Fibroblast of mammary gland (primary cell): ENCODE measurements at regions not wholly inside any gene's neighbourhood (a gene's known extent, or its start where the extent isn't known, plus 50 kb on each side); places are given as distances from the start of the nearest gene placed in this dataset.

Source experiments
- DNase-seq: peaks from one replicate; pipeline ENCODE4 v3.0.0-alpha.2; 2010; ENCODE audit warnings: low read depth
- H3K4me3 ChIP-seq: 2 replicates; pipeline ENCODE4 v1.5.1; 2011; ENCODE audit warnings: low read depth, mild to moderate bottlenecking, low read length, moderate library complexity; ENCODE audit not compliant: control insufficient read depth
- CTCF ChIP-seq: conservative IDR thresholded peaks from 2 replicates; pipeline ENCODE4 v1.5.1; 2011; ENCODE audit warnings: low read depth, low read length, inconsistent platforms; ENCODE audit not compliant: control insufficient read depth, insufficient read depth

DNA sequence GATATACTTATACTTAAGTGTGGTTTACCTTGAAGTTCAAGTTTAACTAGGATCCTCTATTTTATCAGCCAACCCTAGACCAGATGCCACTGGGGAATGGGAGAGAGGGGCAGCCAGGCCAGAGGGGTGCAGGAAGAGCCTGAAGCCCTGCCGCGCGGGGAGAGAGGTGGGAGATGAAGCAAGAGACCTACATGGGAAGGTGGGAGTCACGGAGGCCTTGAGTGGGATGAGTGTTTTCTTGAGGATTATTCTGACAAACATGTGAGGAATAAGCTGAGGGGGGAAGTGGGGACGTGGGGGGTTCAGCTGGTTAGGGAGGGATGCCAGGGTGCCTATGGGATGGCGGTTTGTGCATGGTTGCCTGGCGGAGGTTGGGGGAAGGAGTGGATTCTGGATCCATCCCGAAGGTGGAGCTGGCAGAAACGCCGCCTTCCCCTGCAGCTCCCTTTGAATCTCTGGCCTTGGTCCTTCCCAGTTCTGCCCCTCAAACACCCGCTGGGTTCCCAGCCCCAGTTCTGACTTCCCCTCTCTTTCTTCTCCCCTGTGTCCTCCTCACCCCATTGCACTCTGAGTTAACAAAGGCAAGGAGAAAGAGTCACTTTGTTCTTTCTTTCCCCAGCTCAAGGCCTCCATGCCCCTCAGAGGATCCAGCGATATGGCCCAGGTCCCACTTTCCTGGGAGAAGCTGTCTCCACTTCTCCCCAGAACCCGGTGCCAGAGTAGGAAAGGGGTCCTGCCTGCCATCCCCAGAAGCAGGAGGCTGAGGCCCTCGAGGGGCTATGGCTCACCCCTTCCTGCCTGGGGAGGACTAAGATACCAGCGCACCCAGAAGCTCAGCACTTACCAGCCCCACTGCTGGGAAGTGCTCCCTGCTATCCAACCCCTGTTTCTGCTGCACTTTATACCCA is 274.2 kb downstream of the UACA start:
- no peak overlapping the region for H3K4me3 ChIP-seq
- TF ChIP-seq CTCF, result no peak
- no peak for DNase-seq

DNA sequence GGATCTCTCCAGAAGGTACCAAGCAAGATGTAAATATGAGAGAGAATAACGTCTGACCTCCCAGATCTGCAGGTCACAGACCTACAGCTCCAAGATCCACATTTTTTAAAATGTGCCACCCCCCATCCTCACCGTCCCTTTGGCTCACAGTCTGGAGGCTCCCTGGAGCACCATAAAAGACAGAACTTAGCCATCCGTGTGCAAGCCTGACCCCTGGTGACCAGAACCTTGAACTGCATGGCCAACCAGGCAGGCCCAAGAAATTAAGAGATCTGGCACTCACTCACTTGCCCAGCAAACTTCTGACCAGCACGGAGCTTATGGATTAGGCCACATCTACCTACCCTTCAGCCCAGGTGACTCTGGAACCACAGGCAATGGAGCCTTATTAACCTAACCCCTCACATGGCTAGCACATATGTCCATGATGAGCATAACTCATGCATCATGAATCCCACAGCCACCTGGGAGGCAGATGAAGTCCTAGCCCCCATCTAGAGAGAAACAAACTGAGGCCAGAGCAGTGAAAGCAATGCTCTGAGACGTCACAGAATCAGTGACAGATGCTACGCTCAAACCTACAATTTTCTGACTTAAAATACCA is 275.3 kb downstream of the UACA start:
- no peak overlapping the region for H3K4me3 ChIP-seq
- DNase-seq, result peak; percentile 80
- TF ChIP-seq CTCF, result peak; percentile 99

- no peak overlapping the region for H3K4me3 ChIP-seq
- TF ChIP-seq CTCF, result no peak
- no peak for DNase-seq
Observed at GRCh38 chr15:70487387-70487740, 276.0 kb downstream of the UACA start.

DNA sequence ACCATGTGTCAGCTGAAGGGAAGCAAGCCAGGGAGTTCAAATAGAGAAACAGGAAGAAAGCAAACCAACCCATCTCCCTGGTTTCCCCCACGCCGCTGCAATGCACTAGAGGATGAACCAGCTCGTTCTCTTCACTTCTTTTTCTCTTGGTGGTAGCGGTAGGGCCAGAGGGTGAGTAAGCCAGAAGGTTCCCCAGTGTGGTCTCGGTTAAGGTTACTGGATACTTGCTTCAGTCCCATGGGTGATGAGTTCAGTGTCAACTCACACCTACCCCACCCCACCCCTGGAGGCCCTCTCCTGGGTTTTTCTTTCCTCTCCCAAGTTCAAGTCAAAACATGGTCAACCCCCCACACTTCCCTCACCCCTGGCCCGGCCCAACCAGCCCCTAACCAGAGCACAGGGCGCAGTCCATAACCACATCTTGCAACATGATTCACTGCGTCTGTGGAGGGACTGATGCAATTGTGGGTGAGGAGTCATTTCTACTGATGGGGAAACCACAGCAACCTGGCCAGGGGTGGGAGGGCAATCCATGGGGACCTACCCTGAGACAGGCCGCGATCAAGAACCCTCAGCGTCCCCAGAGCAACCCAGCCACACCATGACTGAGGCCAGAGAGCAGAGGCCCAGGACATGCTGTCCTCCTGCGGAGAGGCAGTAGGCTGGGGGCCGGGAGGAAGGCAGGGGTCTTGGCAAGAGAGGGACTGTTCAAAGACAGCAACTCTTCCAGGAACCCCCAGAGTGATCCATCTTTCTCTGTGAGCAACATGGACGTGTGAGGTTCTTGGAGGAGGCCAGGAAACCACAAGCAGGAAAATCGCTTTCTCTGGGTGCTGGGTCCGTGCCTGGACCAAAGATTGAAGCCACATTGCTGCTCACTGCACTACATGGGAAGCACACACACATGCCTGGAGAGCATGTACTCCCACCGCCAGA is 276.6 kb downstream of the UACA start:
- H3K4me3 ChIP-seq, result no peak overlapping the region
- peak; percentile 99 for DNase-seq
- no peak for TF ChIP-seq CTCF

GRCh38 chr15:70486012-70486411 is 277.3 kb downstream of the UACA start:
- no peak for DNase-seq
- H3K4me3 ChIP-seq, result no peak overlapping the region
- TF ChIP-seq CTCF, result no peak

DNA sequence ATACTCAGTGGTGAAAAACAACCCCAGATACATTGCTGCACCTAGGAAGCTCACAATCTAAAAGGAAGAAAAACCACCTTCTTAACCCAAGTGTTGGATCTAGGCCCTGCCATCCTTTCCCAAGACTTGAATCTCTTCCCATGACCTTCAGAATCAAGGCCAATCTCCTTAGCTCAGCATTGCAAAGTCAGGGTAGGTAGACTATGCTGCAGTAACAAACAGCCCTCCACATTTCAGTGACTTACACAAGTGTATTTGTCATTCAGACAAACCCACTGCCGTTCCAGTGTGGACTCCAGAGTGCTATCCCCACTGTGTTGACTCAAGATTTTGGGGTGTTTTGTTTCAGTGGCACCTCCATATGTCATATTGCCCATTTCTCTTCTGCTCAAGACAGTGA is 278.4 kb downstream of the UACA start:
- TF ChIP-seq CTCF, result no peak
- no peak overlapping the region for H3K4me3 ChIP-seq
- DNase-seq, result no peak
